Upper lobe of left lung (tissue), 6 donors: ENCODE measurements at regions not wholly inside any gene's neighbourhood (a gene's known extent, or its start where the extent isn't known, plus 50 kb on each side); places are given as distances from the start of the nearest gene placed in this dataset.

Experiments
- ATAC-seq, 2 donors: fragments of 200-7000 bp; cut with Tn5 transposase; one replicate each; pipeline ENCODE4 v1.9.1; 2022; ENCODE audit warnings: mild to moderate bottlenecking in 2 of 2, moderate library complexity in 2 of 2; ENCODE audit not compliant: low FRiP score in 2 of 2
- DNase-seq, 2 donors: peaks; one replicate each; pipeline ENCODE4 v3.0.0-alpha.2; 2019 to 2020
- H3K27ac ChIP-seq, 4 donors: fragments of 200-600 bp; sonication (generic); one replicate each; pipeline ENCODE4 v1.5.1; 2016 to 2019
- H3K27me3 ChIP-seq, 4 donors: fragments of 200-600 bp; sonication (generic); one replicate each; pipeline ENCODE4 v1.5.1; 2017 to 2019
- H3K36me3 ChIP-seq, 4 donors: fragments of 200-600 bp; sonication (generic); one replicate each; pipeline ENCODE4 v1.5.1; 2016 to 2019
- H3K4me1 ChIP-seq, 4 donors: fragments of 200-600 bp; sonication (generic); one replicate each; pipeline ENCODE4 v1.5.1; 2018 to 2019
- H3K4me3 ChIP-seq, 4 donors: fragments of 200-600 bp; sonication (generic); one replicate each; pipeline ENCODE4 v1.5.1; 2017 to 2019; ENCODE audit warnings: mild to moderate bottlenecking in 2 of 4, moderate library complexity in 1 of 4
- H3K9me3 ChIP-seq, 4 donors: fragments of 200-600 bp; sonication (generic); one replicate each; pipeline ENCODE4 v1.5.1; 2018 to 2019
- EP300 ChIP-seq, 4 donors: sonication (generic); formaldehyde crosslinking; IDR thresholded peaks; one replicate each; pipeline ENCODE4 v1.5.1; 2017; ENCODE audit warnings: antibody characterized with exemption in 4 of 4, control low read depth in 2 of 4
- POLR2A ChIP-seq, 4 donors: fragments of 450-650 bp; IDR thresholded peaks; one replicate each; pipeline ENCODE4 v1.5.1; 2016 to 2017; ENCODE audit warnings: antibody characterized with exemption in 4 of 4, mild to moderate bottlenecking in 2 of 4
- POLR2AphosphoS5 ChIP-seq, 2 donors: sonication (generic); formaldehyde crosslinking; IDR thresholded peaks; one replicate each; pipeline ENCODE4 v1.5.1; 2017; ENCODE audit warnings: antibody characterized with exemption in 2 of 2
- WGBS, 2 donors: methylation state at CpG; one replicate each; pipeline ENCODE4 v1.1.5; 2017 to 2018; 5-methylcytosine and 5-hydroxymethylcytosine counted together
- TF ChIP-seq, protein P1 (sequence below), 6 experiments: fragments of 450-650 bp in 4 of 6; fragments of 200-600 bp in 2 of 6; sonication (generic) in 2 of 6; IDR thresholded peaks; one replicate each; pipeline ENCODE4 v1.5.1; 2016 to 2019; ENCODE audit warnings: antibody characterized with exemption in 6 of 6
- donor health status: DM: no; HTN: no; CAD: no; lungs with moderate emphysema.
- donor health status: DM: no; HTN: yes; CAD: no; lungs with severe emphysema.

- Histone ChIP-seq H3K4me3 (no peak overlapping the region), H3K9me3 (no peaks in the 10 kb centered on the region), H3K36me3 (no peaks in the 10 kb centered on the region), H3K4me1 (no peaks in the 10 kb centered on the region), H3K27me3 (no peaks in the 10 kb centered on the region), H3K27ac (no peak overlapping the region)
- 74 to 76% methylated on average over 1 of the region's 1 CpG for WGBS, 2 donors
- TF ChIP-seq EP300 (IDR thresholded peaks at IDR 0.05) (no peak), POLR2A (IDR thresholded peaks at IDR 0.05) (no peak), POLR2AphosphoS5 (IDR thresholded peaks at IDR 0.05) (no peak)
- TF ChIP-seq, protein P1, sequence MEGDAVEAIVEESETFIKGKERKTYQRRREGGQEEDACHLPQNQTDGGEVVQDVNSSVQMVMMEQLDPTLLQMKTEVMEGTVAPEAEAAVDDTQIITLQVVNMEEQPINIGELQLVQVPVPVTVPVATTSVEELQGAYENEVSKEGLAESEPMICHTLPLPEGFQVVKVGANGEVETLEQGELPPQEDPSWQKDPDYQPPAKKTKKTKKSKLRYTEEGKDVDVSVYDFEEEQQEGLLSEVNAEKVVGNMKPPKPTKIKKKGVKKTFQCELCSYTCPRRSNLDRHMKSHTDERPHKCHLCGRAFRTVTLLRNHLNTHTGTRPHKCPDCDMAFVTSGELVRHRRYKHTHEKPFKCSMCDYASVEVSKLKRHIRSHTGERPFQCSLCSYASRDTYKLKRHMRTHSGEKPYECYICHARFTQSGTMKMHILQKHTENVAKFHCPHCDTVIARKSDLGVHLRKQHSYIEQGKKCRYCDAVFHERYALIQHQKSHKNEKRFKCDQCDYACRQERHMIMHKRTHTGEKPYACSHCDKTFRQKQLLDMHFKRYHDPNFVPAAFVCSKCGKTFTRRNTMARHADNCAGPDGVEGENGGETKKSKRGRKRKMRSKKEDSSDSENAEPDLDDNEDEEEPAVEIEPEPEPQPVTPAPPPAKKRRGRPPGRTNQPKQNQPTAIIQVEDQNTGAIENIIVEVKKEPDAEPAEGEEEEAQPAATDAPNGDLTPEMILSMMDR (IDR thresholded peaks at IDR 0.05): no peak
- ATAC-seq: no peak
- DNase-seq: no peak
These were observed 271.4 kb downstream of the TBX15 start for GRCh38 chr1:118716775-118717174.

DNA sequence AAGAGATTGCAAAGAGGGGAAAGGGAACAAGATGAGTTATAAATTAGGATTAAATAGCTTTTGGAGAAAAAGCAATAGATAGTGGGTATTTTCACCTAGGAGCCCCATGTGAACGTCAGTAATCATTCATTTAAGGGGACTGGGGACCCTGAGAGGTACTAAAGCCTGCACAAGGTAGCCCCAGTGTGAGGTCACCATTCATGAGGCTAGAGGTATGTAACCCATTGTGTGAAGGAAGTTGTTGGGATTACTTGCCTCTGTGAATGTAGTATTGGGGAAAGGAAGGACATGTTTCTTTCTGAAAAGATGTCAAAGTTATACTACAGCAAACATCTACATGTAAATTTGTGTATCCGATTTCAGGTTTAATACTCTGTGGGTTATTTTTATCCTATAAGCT is 276.8 kb downstream of the TBX15 start:
- Histone ChIP-seq H3K36me3 (no peaks in the 10 kb centered on the region), H3K4me1 (no peaks in the 10 kb centered on the region), H3K27me3 (no peaks in the 10 kb centered on the region), H3K27ac (no peak overlapping the region), H3K9me3 (no peaks in the 10 kb centered on the region), H3K4me3 (no peak overlapping the region)
- ATAC-seq: no peak
- WGBS, 2 donors: 41 to 56% methylated on average over 2 of the region's 2 CpGs
- TF ChIP-seq, protein P1 (IDR thresholded peaks at IDR 0.05): no peak
- TF ChIP-seq EP300 (IDR thresholded peaks at IDR 0.05) (no peak), POLR2A (IDR thresholded peaks at IDR 0.05) (no peak), POLR2AphosphoS5 (IDR thresholded peaks at IDR 0.05) (no peak)
- DNase-seq: no peak

DNA sequence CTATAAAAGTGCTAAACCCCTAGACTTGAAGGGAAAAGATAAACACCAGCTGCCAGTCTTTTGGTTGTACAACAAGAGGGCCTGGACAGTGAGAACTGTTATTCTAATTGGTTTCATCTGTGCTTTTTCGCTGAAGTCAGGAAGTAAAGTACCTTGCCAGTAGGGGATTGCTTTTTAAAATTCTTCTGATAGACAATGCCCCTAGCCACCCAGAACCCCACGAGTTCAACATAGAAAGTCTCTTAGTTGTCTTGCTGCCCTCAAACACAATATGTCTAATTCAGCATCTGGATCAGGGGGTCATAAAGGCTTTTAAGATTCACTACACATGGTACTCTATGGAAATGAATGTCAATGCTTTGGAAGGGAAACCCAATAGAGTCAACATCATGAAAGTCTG is 289.2 kb downstream of the TBX15 start:
- TF ChIP-seq POLR2AphosphoS5 (IDR thresholded peaks at IDR 0.05) (no peak), POLR2A (IDR thresholded peaks at IDR 0.05) (no peak), EP300 (IDR thresholded peaks at IDR 0.05) (no peak)
- TF ChIP-seq, protein P1 (IDR thresholded peaks at IDR 0.05): no peak
- H3K27ac ChIP-seq: no peak overlapping the region
- WGBS, 2 donors: 42 to 57% methylated on average over 2 of the region's 2 CpGs
- no peaks in the 10 kb centered on the region for H3K4me1 ChIP-seq
- H3K4me3 ChIP-seq: no peak overlapping the region
- no peaks in the 10 kb centered on the region for H3K36me3 ChIP-seq
- ATAC-seq: no peak
- no peaks in the 10 kb centered on the region for H3K27me3 ChIP-seq
- no peaks in the 10 kb centered on the region for H3K9me3 ChIP-seq
- no peak for DNase-seq

- ATAC-seq (no peak), DNase-seq (no peak)
- Histone ChIP-seq H3K27ac (no peak overlapping the region), H3K9me3 (no peaks in the 10 kb centered on the region), H3K4me1 (no peaks in the 10 kb centered on the region), H3K36me3 (no peaks in the 10 kb centered on the region), H3K27me3 (no peaks in the 10 kb centered on the region), H3K4me3 (no peak overlapping the region)
- WGBS, 2 donors: 54 to 61% methylated on average over 1 of the region's 1 CpG
- TF ChIP-seq POLR2A (IDR thresholded peaks at IDR 0.05): no peak
- no peak for TF ChIP-seq EP300 (IDR thresholded peaks at IDR 0.05)
- TF ChIP-seq POLR2AphosphoS5 (IDR thresholded peaks at IDR 0.05): no peak
- TF ChIP-seq, protein P1 (IDR thresholded peaks at IDR 0.05): no peak
These were observed 296.0 kb downstream of the TBX15 start for GRCh38 chr1:118692143-118692542.

- WGBS, 2 donors: 74 to 75% methylated on average over 2 of the region's 2 CpGs
- DNase-seq (no peak), ATAC-seq (no peak)
- Histone ChIP-seq H3K4me3 (no peak overlapping the region), H3K4me1 (no peaks in the 10 kb centered on the region), H3K27ac (no peak overlapping the region), H3K27me3 (no peaks in the 10 kb centered on the region), H3K36me3 (no peaks in the 10 kb centered on the region), H3K9me3 (no peaks in the 10 kb centered on the region)
- TF ChIP-seq, protein P1 (IDR thresholded peaks at IDR 0.05): no peak
- TF ChIP-seq POLR2A (IDR thresholded peaks at IDR 0.05) (no peak), POLR2AphosphoS5 (IDR thresholded peaks at IDR 0.05) (no peak), EP300 (IDR thresholded peaks at IDR 0.05) (no peak)
These were observed 299.3 kb downstream of the TBX15 start for GRCh38 chr1:118688891-118689290.
